ENCODE measurements at regions not wholly inside any gene's neighbourhood (a gene's known extent, or its start where the extent isn't known, plus 50 kb on each side); places are given as distances from the start of the nearest gene placed in this dataset.
"Not testable (repeated sequence)": the region's sequence is repeated elsewhere in the genome, so short reads cannot be mapped to it uniquely, and the experiment has no call there.

GRCh38 chr1:235059221-235059620 lies 69.4 kb downstream of the TOMM20 start:
- no peak for DNase-seq (ENCODE audit: low read depth)
- in situ Hi-C loops (cut with HindIII; ENCODE audit: low pct_unique_long_range_greater_than_20kb, low sequenced_read_pairs) = loop anchor here (25.0 kb wide), 1 partner anchor 447 kb away; the partner anchor contains the start of gene IRF2BP2

- no peak for DNase-seq (ENCODE audit: low read depth)
- in situ Hi-C loops (cut with HindIII; ENCODE audit: low pct_unique_long_range_greater_than_20kb, low sequenced_read_pairs) = loop anchor here (25.0 kb wide), 1 partner anchor 446 kb away; the partner anchor contains the start of gene IRF2BP2
Measured at GRCh38 chr1:235058695-235059094, 69.9 kb downstream of the TOMM20 start.

GRCh38 chr1:235057385-235058306 lies 71.0 kb downstream of the TOMM20 start:
- in situ Hi-C loops (cut with HindIII; ENCODE audit: low pct_unique_long_range_greater_than_20kb, low sequenced_read_pairs) = loop anchor here (25.0 kb wide), 1 partner anchor 445 kb away; the partner anchor contains the start of gene IRF2BP2
- no peak for DNase-seq (ENCODE audit: low read depth)

- in situ Hi-C loops (cut with HindIII; ENCODE audit: low pct_unique_long_range_greater_than_20kb, low sequenced_read_pairs) = loop anchor here (25.0 kb wide), 1 partner anchor 445 kb away; the partner anchor contains the start of gene IRF2BP2
- DNase-seq (ENCODE audit: low read depth) = no peak
Measured at GRCh38 chr1:235056937-235057336, 71.7 kb downstream of the TOMM20 start.

GRCh38 chr1:235054936-235055335 lies 73.7 kb downstream of the TOMM20 start:
- DNase-seq (ENCODE audit: low read depth) = no peak
- in situ Hi-C loops (cut with HindIII; ENCODE audit: low pct_unique_long_range_greater_than_20kb, low sequenced_read_pairs) = loop anchor here (25.0 kb wide), 1 partner anchor 443 kb away; the partner anchor contains the start of gene IRF2BP2

- no peak for DNase-seq (ENCODE audit: low read depth)
- in situ Hi-C loops (cut with HindIII; ENCODE audit: low pct_unique_long_range_greater_than_20kb, low sequenced_read_pairs) = loop anchor here (25.0 kb wide), 1 partner anchor 442 kb away; the partner anchor contains the start of gene IRF2BP2
Measured at GRCh38 chr1:235054466-235054865, 74.2 kb downstream of the TOMM20 start.

GRCh38 chr1:235052067-235053008 lies 76.3 kb downstream of the TOMM20 start:
- in situ Hi-C loops (cut with HindIII; ENCODE audit: low pct_unique_long_range_greater_than_20kb, low sequenced_read_pairs) = loop anchor here (25.0 kb wide), 1 partner anchor 440 kb away; the partner anchor contains the start of gene IRF2BP2
- DNase-seq (ENCODE audit: low read depth) = no peak

- in situ Hi-C loops (cut with HindIII; ENCODE audit: low pct_unique_long_range_greater_than_20kb, low sequenced_read_pairs) = loop anchor here (25.0 kb wide), 1 partner anchor 439 kb away; the partner anchor contains the start of gene IRF2BP2
Measured at GRCh38 chr1:235051521-235051920, 77.1 kb downstream of the TOMM20 start.

GRCh38 chr1:235050911-235051360 lies 77.7 kb downstream of the TOMM20 start:
- in situ Hi-C loops (cut with HindIII; ENCODE audit: low pct_unique_long_range_greater_than_20kb, low sequenced_read_pairs) = loop anchor here (25.0 kb wide), 1 partner anchor 439 kb away; the partner anchor contains the start of gene IRF2BP2
- DNase-seq (ENCODE audit: low read depth) = no peak

More at GRCh38 chr1:235051521-235051920, 77.1 kb downstream of the TOMM20 start:
- no peak for DNase-seq (ENCODE audit: low read depth)

- in situ Hi-C loops (cut with HindIII; ENCODE audit: low pct_unique_long_range_greater_than_20kb, low sequenced_read_pairs) = loop anchor here (25.0 kb wide), 1 partner anchor 438 kb away; the partner anchor contains the start of gene IRF2BP2
- not testable (repeated sequence) for DNase-seq (ENCODE audit: low read depth)
Measured at GRCh38 chr1:235049716-235050378, 78.8 kb downstream of the TOMM20 start.

GRCh38 chr1:235049217-235049616 lies 79.4 kb downstream of the TOMM20 start:
- no peak for DNase-seq (ENCODE audit: low read depth)
- in situ Hi-C loops (cut with HindIII; ENCODE audit: low pct_unique_long_range_greater_than_20kb, low sequenced_read_pairs) = no loop called here

GRCh38 chr1:235047331-235047871 lies 81.2 kb downstream of the TOMM20 start:
- in situ Hi-C loops (cut with HindIII; ENCODE audit: low pct_unique_long_range_greater_than_20kb, low sequenced_read_pairs) = no loop called here
- no peak for DNase-seq (ENCODE audit: low read depth)

- in situ Hi-C loops (cut with HindIII; ENCODE audit: low pct_unique_long_range_greater_than_20kb, low sequenced_read_pairs) = no loop called here
- DNase-seq (ENCODE audit: low read depth) = no peak
Measured at GRCh38 chr1:235045921-235046601, 82.6 kb downstream of the TOMM20 start.

- in situ Hi-C loops (cut with HindIII; ENCODE audit: low pct_unique_long_range_greater_than_20kb, low sequenced_read_pairs) = no loop called here
- DNase-seq (ENCODE audit: low read depth) = no peak
Measured at GRCh38 chr1:235045034-235045690, 83.5 kb downstream of the TOMM20 start.

GRCh38 chr1:235043234-235043633 lies 85.4 kb downstream of the TOMM20 start:
- in situ Hi-C loops (cut with HindIII; ENCODE audit: low pct_unique_long_range_greater_than_20kb, low sequenced_read_pairs) = no loop called here
- no peak for DNase-seq (ENCODE audit: low read depth)

- in situ Hi-C loops (cut with HindIII; ENCODE audit: low pct_unique_long_range_greater_than_20kb, low sequenced_read_pairs) = no loop called here
- no peak for DNase-seq (ENCODE audit: low read depth)
Measured at GRCh38 chr1:235038701-235039100, 89.9 kb downstream of the TOMM20 start.

Data from Caki2 (cell line).